ENCODE measurements at regions not wholly inside any gene's neighbourhood (a gene's known extent, or its start where the extent isn't known, plus 50 kb on each side); places are given as distances from the start of the nearest gene placed in this dataset.
A peak's percentile ranks its signal among the peaks of the same experiment; 100 is the strongest.

DNA sequence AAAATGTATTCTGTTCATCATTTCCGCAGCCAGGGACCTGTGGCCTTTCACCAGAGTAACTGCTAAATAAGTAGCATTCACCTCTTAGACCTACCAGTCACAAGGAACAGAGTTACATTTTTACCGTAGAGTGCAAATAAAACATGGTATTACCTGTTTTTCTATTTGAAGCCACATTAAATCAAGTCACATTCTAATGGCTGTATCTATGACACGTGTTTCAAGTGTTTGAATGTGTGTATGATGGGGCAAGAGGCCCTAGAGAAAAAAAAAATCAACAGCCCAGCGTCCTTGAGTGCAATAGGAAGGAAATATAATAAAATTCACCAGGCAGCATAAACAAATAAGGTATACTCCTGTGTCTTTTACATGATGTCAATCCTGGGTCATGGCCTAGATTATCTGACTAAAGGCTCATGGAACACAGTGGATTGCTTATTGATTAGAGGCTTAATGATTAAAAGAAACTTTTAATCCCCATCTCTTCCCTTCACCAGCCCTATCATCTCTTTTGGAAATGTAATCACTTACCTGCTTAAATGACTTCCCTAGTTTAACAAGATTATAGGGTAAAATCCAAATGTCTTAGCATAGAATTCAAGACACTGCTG lies 168.7 kb upstream of the CDH5 start:
- DNase-seq (ENCODE audit: low spot score), result no peak
- no peaks in the 10 kb centered on the region for H3K4me1 ChIP-seq (ENCODE audit: insufficient read depth, poor library complexity, severe bottlenecking)
- no peak overlapping the region for H3K27ac ChIP-seq (ENCODE audit: poor library complexity, severe bottlenecking)
- no peak overlapping the region for H3K4me3 ChIP-seq (ENCODE audit: severe bottlenecking)
- ATAC-seq (ENCODE audit: low read depth), result no peak
- H3K27me3 ChIP-seq (ENCODE audit: insufficient read depth, poor library complexity, severe bottlenecking), result no peaks in the 10 kb centered on the region
- TF ChIP-seq CTCF (IDR thresholded peaks at IDR 0.05; ENCODE audit: poor library complexity, severe bottlenecking), result no peak
- H3K36me3 ChIP-seq (ENCODE audit: low read depth), result no peaks in the 10 kb centered on the region
- no peaks in the 10 kb centered on the region for H3K9me3 ChIP-seq (ENCODE audit: severe bottlenecking)

DNA sequence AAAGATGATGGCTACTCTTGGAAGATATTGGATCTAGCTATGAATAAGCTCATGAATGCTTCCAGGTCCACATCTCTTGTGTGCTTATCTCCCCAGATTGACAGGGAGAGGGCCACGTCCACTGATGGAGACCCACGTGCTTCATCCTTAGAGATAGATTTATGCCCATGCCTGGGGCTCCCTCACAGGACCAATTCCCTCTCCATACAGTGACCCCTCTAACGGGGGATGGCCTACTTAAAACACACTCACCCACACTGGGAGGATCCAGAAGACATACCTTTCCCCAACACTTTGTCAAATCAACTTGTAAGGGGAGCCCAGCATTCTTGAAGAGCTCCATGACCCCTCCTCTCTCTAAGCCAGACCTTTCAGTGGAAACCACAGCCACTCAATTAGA lies 169.7 kb upstream of the CDH5 start:
- DNase-seq (ENCODE audit: low spot score) (no peak), ATAC-seq (ENCODE audit: low read depth) (no peak)
- Histone ChIP-seq H3K4me3 (ENCODE audit: severe bottlenecking) (no peak overlapping the region), H3K4me1 (ENCODE audit: insufficient read depth, poor library complexity, severe bottlenecking) (no peaks in the 10 kb centered on the region), H3K9me3 (ENCODE audit: severe bottlenecking) (no peaks in the 10 kb centered on the region), H3K36me3 (ENCODE audit: low read depth) (no peaks in the 10 kb centered on the region), H3K27ac (ENCODE audit: poor library complexity, severe bottlenecking) (no peak overlapping the region), H3K27me3 (ENCODE audit: insufficient read depth, poor library complexity, severe bottlenecking) (no peaks in the 10 kb centered on the region)
- no peak for TF ChIP-seq CTCF (IDR thresholded peaks at IDR 0.05; ENCODE audit: poor library complexity, severe bottlenecking)

DNA sequence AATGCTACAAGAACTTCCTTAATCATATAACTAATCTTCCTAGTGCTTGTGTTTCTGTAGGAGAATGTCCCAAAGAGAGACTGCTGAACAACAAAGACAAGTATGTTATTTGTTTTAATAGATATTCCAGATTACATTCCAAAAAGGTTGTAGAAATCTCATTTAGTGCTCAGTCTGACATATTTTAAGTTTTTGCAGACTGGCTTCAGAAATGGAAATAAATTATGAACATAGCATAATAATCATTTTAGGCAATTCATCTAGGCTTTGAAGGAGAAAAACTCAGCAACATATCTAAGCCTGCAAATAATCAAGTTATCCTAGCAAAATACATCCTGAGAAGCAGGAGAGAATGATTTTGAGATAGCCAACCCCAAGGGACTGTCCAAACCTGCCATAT lies 171.6 kb upstream of the CDH5 start:
- Histone ChIP-seq H3K4me3 (ENCODE audit: severe bottlenecking) (no peak overlapping the region), H3K27ac (ENCODE audit: poor library complexity, severe bottlenecking) (no peak overlapping the region), H3K27me3 (ENCODE audit: insufficient read depth, poor library complexity, severe bottlenecking) (no peaks in the 10 kb centered on the region), H3K4me1 (ENCODE audit: insufficient read depth, poor library complexity, severe bottlenecking) (peaks cover 5% of the 10 kb centered on the region), H3K9me3 (ENCODE audit: severe bottlenecking) (no peaks in the 10 kb centered on the region), H3K36me3 (ENCODE audit: low read depth) (no peaks in the 10 kb centered on the region)
- DNase-seq (ENCODE audit: low spot score), result no peak
- TF ChIP-seq CTCF (IDR thresholded peaks at IDR 0.05; ENCODE audit: poor library complexity, severe bottlenecking), result no peak
- no peak for ATAC-seq (ENCODE audit: low read depth)

- no peak overlapping the region for H3K4me3 ChIP-seq (ENCODE audit: severe bottlenecking)
- DNase-seq (ENCODE audit: low spot score) (no peak), ATAC-seq (ENCODE audit: low read depth) (no peak)
- H3K36me3 ChIP-seq (ENCODE audit: low read depth), result no peaks in the 10 kb centered on the region
- H3K27ac ChIP-seq (ENCODE audit: poor library complexity, severe bottlenecking), result no peak overlapping the region
- H3K4me1 ChIP-seq (ENCODE audit: insufficient read depth, poor library complexity, severe bottlenecking), result peaks cover 12% of the 10 kb centered on the region
- H3K9me3 ChIP-seq (ENCODE audit: severe bottlenecking), result no peaks in the 10 kb centered on the region
- no peak for TF ChIP-seq CTCF (IDR thresholded peaks at IDR 0.05; ENCODE audit: poor library complexity, severe bottlenecking)
- H3K27me3 ChIP-seq (ENCODE audit: insufficient read depth, poor library complexity, severe bottlenecking), result no peaks in the 10 kb centered on the region
These were observed 172.8 kb upstream of the CDH5 start for GRCh38 chr16:66193543-66194229.

GRCh38 chr16:66190411-66190810 lies 176.1 kb upstream of the CDH5 start:
- H3K27me3 ChIP-seq (ENCODE audit: insufficient read depth, poor library complexity, severe bottlenecking), result no peaks in the 10 kb centered on the region
- TF ChIP-seq CTCF (IDR thresholded peaks at IDR 0.05; ENCODE audit: poor library complexity, severe bottlenecking), result no peak
- no peak for ATAC-seq (ENCODE audit: low read depth)
- no peaks in the 10 kb centered on the region for H3K36me3 ChIP-seq (ENCODE audit: low read depth)
- no peaks in the 10 kb centered on the region for H3K9me3 ChIP-seq (ENCODE audit: severe bottlenecking)
- H3K4me3 ChIP-seq (ENCODE audit: severe bottlenecking), result no peak overlapping the region
- DNase-seq (ENCODE audit: low spot score), result no peak
- H3K27ac ChIP-seq (ENCODE audit: poor library complexity, severe bottlenecking), result peak overlapping the region; percentile 13
- peaks cover 12% of the 10 kb centered on the region for H3K4me1 ChIP-seq (ENCODE audit: insufficient read depth, poor library complexity, severe bottlenecking)
